SIG-M5 treated with dmso at 0.1 percent for 504 hours (cell line): ENCODE measurements at regions not wholly inside any gene's neighbourhood (a gene's known extent, or its start where the extent isn't known, plus 50 kb on each side); places are given as distances from the start of the nearest gene placed in this dataset.

Source experiments
- DNase-seq: peaks from one replicate; lab custom pipeline; 2025; ENCODE audit not compliant: unreplicated experiment; lab: John Stamatoyannopoulos, UW

DNA sequence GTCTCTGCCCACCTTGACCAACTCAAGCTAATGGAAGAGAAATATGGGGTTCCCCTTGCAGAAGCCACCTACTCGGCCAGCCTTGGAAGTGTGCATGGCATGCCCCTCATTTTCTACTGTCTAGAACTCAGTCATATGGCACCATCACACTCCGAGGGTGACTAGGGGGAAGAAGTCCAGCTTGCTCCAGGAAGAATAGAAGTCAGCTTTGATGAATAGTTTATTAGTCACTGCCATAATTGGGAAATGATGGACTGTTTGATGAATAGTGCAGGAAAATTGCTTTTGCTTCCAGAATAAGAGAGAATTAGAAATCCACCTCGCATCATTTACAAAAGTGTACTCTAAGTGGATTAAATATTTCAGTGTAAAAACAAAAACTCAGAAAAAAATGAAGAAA, 1030.6 kb downstream of the VRK1 start:
- DNase-seq, result no peak

DNA sequence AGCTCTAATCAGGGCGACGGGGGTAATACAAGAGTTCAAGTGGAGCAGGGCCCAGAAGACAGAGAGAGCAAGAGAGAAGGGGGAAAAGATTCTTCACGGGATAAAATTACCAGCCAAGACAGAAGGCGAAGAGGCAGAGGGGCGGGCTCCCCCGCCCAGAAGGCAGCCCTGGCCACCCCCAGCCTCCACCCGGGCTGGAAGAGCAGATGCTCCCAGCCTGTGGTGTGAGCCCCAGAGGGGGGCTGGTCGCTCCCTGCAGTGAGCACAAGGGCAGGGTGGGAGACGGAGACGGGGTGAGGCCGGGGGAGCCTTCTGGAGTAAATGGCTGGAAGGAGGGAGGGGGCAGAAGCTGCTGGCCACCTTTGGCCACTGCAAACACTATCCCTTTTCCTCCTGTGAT, 1035.6 kb downstream of the VRK1 start:
- no peak for DNase-seq

DNA sequence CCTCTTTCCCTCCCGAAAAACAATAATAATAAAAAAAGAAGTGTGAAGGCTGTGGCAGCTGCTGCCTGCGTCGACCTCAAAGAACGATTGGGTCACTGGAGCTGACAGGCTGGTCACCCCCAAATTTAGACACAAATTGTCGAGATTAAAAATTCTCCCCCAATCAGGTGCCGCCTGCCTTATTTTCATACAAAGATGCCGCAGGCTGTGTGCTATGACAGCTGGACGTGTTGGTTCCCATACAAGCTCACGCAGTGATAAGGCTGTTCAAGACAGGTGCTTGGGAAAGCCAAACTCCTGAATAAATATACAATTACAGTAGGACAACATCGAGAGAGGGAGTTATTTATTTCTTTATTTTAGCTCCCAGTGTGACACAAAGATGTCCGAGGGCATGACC, 1041.8 kb downstream of the VRK1 start:
- DNase-seq, result no peak

DNA sequence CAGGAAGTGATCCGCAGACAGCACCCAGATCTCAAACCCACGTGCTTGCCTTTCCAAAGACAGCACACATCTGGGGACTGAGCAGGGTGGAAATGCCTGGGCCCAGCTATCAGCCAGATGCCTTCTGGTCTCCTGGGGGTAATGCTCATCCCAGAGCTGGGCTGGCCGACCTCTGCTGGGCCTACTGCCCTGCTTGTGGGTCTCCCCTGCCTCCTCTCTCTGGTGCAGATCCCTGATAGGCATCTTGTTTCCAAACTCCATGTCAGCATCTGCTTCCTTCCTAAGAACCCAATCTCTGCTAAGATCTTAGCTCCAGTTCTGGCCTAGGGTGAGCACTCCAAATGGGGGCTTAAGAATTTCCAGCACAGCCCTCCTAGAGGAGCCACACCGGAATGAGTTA, 1043.0 kb downstream of the VRK1 start:
- DNase-seq, result no peak

DNA sequence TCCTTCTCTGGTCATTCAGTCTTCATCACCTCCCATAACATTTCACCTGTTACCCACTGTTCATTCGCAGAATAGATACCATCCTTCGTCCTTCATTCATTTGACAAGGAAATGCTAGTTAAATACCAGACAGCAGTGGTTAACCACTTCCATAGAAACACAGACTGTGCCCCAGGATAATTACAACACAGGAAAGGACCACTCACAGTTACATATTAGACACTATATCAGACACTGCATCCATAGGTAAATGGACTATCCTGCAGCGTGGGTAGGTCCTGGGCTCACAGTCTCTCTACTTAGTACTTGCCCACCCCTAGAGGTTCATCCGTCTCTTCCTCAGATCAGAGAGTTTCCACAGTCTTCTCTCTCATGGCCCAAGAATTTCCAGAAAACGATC, 1044.6 kb downstream of the VRK1 start:
- DNase-seq, result no peak

DNA sequence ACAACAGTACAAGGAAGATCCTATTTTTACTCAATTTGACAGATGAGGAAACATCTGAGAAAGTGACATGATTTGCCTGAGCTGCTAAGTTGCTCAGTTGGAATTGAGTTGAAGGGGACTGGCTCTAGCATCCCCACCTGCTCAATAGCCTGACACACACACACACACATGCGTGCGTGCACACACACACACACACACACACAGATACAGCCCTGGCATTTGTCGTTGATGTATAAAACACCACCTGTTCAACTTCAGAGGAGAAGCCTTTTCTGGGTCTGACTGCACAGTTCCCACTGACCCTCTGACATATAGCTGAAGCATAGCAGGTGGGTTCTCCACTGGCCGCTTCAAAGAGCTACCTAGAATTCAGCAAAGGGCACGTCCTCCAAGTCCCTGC, 1045.9 kb downstream of the VRK1 start:
- no peak for DNase-seq

DNA sequence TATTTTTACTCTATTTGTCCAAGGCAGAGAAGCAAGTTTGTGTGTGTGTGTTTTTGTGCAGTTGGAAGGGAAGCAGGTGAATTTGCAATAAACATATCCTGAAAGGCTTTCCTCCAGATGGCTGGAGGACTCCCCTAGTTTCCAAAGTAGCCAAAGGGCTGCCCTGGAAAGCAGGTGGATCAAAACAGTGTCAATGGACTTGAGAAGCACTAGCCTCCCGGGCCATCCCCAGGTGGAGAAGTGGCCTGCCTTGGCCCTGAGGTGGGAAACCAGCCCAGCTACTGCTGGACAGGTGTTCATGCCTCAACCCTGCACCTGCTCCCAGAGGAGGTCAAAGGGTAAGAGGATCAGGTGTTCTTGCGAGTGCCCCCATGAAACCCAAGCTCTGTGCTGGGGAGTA, 1046.9 kb downstream of the VRK1 start:
- no peak for DNase-seq

DNA sequence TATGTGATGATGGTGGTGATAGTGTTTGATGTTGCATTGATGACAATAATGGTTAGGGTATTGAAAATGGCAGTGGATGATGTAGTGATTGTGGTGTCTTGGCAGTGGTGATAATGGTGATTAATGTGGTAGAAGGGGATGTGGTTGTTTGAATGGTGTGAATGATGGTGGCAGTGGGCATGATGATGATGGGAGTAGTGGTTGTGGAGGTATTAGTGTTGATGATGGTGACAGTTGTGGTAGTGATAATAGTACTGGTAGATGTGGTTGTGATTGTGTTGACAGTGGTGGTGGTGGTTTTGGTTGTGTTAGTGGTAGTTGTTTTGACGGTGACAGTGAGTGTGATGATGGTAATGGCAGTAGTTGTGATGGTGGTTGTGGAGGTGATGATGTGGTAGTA, 1049.0 kb downstream of the VRK1 start:
- DNase-seq, result no peak

DNA sequence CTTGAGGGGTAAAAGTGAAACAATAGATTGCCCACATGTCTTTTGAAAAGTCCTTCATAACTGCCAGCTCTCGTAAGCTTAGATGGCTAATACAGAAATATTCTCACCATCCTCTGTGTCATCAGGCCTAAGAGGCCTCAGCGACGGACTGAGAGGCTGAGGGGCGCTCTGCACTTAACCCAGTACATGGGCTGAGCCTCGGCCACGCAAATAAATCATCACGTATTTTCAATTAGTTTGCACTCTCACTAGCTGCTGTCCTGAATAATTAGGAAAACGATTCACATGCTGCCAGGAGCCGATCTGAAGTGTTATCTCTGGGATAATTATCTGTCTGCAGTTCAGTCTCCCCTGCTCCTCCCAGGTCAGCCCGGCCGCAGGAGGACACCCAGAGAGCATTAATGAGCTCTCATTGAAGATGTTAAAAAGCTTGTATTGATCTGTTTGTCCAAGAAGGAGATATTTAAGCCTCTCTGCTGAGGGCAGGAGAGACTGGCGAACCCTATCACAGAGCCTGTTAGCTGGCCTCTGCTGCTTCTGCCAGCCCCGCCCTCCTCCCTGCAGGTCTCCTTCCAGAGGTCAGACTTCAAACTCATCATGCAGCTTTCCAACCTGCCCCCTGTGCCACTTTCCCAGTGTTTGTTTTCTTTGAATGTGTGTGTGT, 1051.3 kb downstream of the VRK1 start:
- no peak for DNase-seq

DNA sequence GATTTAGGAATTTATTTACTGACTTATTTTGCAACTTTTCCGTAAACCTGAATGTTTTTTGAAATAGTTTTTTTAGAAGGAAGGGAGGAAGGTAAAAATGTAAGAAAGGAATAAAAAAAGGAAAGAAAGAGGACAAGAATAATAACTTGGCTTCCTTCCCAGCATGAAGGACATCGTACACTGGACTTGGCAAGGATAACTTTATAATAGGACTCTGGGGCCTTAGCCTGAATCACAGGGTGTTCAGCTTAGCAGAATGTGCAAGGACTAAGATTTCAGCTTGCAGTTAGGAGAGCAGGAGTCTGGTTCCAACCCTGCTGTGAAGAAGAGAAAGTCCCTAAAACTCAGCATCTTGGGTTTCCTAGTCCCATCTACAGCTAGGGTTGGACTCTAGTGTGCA, 1053.3 kb downstream of the VRK1 start:
- DNase-seq, result no peak

DNA sequence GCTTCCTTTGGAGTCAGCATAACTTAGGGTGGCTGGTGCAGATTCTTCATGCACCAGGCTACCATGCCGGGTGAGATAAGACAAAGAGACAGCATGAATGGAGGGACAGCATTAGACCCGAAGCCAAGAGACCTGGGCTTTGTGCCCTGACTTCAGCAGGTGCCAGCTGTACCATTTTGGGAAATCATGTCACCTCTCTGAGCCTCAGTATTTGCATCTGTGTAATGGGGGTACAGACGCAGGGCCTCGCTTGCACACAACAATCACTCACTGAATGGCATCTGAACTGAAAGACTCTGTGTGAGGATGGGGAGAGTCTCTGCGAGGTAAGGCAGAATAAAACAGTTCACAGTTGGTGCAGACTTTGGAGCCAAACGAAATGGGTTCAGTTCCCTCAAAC, 1053.7 kb downstream of the VRK1 start:
- no peak for DNase-seq

DNA sequence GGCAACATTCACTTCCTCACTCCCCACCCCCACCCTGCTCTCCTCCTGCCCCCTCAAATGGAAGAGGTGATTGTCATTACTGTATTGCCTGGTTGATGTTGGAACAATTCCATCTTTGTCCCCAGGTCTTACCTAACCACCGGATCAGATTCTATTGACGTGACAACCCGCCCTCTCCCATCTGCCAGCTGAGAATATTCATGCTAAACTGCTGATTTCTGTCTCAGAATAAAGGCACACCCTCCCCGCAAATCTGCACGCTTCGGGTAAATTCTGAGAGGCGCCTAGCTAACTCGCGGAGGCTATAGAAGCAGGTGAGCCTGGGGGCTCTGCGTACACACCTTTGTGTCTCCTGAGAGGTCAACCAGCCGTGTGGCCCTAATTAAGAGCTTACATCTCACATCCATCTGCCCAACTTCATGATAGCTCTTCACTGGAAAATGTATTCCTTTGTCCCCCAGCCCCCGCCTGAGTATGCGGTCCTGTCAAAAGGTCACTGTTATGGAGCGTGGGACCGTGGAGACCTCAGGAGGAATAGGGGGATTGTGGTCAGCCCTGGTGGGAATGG, 1054.3 kb downstream of the VRK1 start:
- DNase-seq, result no peak

DNA sequence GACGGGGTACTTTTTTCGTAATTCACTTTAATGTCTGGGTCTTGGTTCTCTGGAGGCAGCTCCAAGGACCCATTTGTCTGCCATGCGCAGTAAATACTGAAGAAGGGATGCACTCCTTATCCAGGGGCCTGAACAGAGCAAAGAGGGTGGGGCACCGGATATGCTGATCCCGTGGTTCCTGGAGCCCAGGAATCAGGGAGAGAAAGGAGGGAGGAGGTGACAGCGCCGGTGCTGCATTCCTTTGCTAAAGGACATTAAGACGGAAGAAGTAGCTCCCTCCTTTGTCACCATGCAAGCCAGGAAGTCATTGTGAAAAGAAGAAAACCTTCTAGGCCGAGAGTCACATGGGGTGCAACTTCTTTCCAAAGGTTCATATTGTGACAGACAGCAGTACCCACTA, 1057.7 kb downstream of the VRK1 start:
- DNase-seq, result no peak

DNA sequence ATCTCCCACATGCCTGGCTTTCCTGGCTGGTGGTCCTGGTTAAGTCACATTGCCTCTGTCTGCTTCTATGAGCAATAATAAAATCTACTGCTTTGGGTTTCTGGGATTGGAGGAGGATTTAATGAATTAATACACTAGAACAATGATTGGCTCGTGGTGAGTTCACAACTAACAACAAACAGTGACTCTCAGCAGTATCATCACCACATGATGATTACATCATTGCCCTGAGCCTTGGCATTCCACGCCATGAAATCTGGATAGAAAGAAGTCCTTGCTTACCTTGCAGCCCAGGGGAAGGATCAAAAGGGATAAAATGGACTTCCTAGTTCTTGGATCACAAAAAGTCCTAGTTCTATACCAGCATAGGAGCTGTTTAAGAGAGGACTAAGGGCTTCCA, 1069.0 kb downstream of the VRK1 start:
- DNase-seq, result no peak

DNA sequence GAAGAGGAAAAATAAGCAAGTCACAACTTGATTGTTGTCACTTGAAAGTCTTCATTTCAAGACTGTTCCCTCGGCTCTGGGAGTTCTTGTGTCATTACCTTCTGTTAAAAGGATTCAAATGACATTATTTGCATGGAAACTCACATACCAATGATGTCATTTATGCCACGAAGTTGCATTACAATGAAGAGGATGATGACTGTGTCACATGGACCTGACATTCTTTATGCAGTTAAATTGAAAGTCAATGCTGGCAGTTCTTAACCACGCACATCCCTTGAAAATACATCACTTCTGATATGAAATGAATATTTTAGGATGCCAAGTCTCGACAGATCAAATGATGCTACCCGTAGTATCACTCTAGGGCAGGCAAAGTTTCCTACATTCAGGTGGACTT, 1069.5 kb downstream of the VRK1 start:
- no peak for DNase-seq

DNA sequence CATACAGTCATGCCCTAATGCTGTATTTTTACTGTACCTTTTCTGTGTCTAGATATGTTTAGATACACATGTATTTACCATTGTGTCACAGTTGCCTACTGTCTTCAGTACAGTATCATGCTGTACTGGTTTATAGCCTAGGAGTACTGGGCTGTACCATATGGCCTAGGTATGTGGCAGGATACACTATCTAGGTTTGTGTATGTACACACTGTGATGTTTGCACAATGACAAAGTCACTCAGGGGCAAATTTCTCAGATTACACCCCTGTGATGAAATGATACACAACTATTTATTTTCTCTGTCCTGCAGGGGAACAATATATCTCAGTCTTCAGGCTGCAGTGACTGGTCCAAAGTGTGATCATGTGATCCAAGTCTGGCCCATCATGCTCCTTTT, 1076.1 kb downstream of the VRK1 start:
- no peak for DNase-seq

DNA sequence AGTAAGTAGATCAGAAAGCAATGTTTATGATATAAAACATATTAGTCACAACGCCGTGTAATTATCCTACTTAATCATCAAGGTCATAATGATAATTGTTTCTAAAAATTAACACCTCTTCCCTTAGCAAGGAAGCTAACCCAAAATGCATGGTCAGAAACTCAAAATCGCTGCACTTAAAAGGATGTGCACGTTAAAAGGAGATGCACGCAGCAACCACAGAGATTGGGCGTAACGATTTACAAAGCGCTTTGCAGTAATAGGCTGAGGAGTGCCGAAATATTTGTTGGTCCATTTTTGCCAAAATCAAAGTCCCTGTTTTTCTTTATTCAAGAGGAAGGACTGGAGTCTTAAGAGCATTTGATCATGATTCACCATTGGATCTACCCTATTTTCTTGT, 1077.2 kb downstream of the VRK1 start:
- no peak for DNase-seq

DNA sequence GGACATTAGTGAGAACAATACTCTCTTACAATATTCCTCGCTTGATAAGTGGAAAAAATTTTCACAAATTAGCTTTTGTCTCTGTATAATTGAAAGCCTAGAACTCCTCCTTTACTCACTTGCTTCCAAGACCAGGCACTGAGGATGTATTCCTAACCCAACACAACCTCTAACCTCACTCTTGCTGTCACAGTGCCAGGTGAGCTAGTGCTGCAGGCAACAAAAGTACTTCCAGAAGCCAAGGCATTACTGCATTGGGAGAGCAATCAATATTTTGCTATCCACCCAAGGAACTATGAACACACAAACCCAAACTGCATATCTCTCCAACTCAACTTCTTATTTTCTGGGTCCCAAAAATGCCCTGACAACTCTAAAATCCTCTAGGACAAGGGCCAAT, 1081.0 kb downstream of the VRK1 start:
- no peak for DNase-seq

DNA sequence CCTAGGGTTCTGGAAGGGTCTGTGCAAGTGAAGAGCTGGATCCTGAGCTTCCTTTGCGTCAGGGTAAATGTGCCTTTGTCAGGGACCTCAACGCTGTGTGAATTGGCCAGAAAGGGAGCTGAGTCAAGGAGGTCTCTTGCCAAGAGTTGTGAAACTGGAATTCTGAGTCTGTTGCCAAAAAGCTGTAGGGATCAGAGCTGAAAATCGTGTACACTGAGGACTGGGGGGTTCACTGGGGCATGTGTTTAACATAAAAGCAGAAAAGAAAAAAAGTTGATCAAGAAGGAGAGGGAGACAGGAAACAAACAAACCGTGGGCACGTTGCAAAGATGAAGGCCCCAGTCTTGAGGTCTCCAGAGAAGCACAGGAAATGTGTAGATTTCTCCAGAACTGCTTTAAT, 1081.5 kb downstream of the VRK1 start:
- DNase-seq, result no peak

DNA sequence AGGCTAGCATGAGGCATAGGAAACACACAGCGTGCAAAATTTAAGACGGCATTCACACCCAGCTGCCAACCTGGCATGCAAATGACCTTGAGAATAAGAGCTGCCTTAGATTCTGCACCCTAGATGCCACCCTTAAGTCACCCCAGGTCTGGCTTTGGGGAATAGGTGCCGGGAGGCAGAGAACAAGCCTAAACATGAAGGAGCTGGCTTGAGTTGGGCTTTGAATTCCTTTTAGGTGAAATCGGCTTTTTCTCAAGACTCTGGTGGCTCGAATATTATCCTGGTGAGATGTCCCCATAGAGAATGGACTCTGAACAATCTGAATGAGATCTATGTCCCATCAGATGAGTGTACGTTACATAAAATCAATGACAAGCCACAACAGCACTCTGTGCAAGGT, 1090.5 kb downstream of the VRK1 start:
- DNase-seq, result no peak

DNA sequence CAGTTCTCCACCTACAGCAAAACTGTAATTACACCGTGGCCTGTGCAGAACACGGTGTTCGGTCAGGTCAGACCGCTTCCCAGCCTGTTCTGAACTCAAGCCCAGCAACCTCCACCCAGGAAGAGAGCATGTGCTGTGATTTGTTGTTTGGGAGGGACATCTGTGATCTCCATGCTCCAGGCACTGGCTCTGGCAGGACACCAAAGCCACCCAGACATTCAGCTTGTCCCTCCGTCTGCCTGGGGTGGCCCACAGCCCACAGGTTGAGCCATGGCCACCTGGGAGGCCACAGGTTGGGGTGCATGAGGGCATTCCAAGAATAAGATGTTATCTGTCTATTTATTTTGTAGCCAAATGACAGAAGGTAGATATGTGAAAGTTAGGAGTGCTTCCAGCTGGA, 1091.1 kb downstream of the VRK1 start:
- no peak for DNase-seq

DNA sequence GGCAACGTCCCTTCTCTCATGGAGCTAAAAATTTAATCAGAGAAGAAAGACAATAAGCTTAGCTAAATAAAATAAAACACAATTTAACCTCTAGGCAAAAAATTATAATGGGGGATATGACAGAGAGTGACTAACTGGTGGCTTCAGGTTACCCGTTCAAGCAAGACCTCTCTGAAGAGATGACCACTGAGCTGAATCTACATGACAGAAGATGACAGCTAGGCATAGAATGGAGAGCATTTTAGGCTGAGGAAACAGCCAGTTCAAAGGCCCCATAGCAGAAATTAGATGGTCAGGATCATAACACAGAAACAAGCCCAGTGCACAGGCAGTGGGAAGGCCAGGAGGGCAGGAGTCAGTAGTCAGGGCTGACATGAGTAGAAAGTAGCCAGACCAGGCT, 1094.3 kb downstream of the VRK1 start:
- DNase-seq, result no peak

DNA sequence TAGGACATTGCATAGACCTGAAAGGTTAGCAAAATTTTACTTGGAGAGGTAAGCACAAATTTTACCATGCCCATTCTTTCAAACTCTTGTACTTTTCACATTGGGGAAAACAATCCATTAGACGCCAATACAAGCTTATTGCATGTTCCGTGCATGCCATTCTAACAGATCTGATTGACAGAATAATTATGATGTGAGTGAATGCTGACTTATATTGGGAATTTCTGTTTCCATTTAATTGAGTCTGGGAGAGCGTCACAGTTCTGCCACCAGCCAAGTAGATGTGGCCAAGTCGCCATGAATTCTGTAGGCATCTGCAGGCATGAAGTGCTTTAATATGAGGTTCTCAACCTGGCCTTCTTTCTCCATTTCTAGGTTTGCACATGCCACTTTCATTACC, 1097.4 kb downstream of the VRK1 start:
- DNase-seq, result no peak
